ENCODE measurements at regions not wholly inside any gene's neighbourhood (a gene's known extent, or its start where the extent isn't known, plus 50 kb on each side); places are given as distances from the start of the nearest gene placed in this dataset.
"Not testable (repeated sequence)": the region's sequence is repeated elsewhere in the genome, so short reads cannot be mapped to it uniquely, and the experiment has no call there.

DNA sequence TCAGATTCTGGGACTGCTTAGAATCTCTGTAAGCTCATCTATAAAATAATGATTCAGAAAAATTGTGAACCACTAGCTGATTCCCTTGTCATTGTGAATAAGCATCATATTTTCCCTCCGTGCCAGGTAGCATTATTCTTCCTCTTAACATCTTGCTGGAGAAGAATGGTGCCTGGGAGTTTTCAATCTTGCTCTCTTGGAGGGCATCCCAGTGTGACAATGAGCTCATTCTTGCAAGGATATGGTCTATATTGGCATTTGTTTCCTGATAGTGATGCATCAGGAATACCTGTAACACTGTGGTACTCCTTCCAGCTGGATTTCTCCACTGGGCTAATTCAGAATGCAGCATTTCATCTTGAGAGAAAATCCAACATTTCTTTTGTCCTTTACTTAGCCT lies 126.4 kb upstream of the ITGB1 start:
- 84% methylated on average over 1 of the region's 1 CpG for WGBS
- Histone ChIP-seq H3K27ac (replicated peaks in 1 of 4) (no peak overlapping the region), H3K27me3 (no peaks in the 10 kb centered on the region), H3K4me1 (no peaks in the 10 kb centered on the region), H3K36me3 (no peaks in the 10 kb centered on the region), H3K4me3 (no peak overlapping the region), H3K9me3 (no peaks in the 10 kb centered on the region)
- TF ChIP-seq, protein P1, sequence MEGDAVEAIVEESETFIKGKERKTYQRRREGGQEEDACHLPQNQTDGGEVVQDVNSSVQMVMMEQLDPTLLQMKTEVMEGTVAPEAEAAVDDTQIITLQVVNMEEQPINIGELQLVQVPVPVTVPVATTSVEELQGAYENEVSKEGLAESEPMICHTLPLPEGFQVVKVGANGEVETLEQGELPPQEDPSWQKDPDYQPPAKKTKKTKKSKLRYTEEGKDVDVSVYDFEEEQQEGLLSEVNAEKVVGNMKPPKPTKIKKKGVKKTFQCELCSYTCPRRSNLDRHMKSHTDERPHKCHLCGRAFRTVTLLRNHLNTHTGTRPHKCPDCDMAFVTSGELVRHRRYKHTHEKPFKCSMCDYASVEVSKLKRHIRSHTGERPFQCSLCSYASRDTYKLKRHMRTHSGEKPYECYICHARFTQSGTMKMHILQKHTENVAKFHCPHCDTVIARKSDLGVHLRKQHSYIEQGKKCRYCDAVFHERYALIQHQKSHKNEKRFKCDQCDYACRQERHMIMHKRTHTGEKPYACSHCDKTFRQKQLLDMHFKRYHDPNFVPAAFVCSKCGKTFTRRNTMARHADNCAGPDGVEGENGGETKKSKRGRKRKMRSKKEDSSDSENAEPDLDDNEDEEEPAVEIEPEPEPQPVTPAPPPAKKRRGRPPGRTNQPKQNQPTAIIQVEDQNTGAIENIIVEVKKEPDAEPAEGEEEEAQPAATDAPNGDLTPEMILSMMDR (IDR thresholded peaks at IDR 0.05), result no peak
- TF ChIP-seq POLR2AphosphoS5 (IDR thresholded peaks at IDR 0.05) (no peak), POLR2A (IDR thresholded peaks at IDR 0.05; ENCODE audit: low read depth) (no peak), EP300 (IDR thresholded peaks at IDR 0.05) (no peak)
- intact Hi-C loops (cut with DNase I), result no loop called here
- no peak for DNase-seq (ENCODE audit: extremely low spot score)

DNA sequence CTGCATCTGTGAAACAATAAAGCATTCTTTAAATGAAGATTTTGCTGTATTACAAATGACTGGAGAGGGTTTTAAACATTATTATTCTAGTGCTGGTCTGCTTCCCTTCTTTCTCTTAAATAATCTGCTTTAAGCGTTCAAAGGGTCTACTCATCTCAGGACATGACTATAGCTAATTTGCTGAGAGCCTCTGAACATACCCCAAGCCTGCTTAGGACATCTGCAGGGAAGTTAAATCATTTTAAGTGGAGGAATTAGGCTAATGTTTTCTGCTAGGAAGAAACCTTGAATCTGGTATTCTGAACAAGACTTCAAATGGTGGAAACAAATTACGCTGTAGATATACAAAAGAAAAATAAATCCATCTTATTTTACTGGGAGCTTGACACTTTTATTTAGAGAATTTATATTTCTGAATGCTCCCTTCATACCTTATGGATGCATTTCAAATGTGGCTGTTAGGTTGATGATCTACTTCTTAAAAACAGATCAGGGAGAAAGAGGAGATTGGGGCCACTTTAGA lies 124.4 kb upstream of the ITGB1 start:
- WGBS, result 90% methylated on average over 2 of the region's 2 CpGs
- intact Hi-C loops (cut with DNase I), result no loop called here
- Histone ChIP-seq H3K4me1 (no peaks in the 10 kb centered on the region), H3K36me3 (no peaks in the 10 kb centered on the region), H3K4me3 (no peak overlapping the region), H3K9me3 (no peaks in the 10 kb centered on the region), H3K27me3 (no peaks in the 10 kb centered on the region), H3K27ac (replicated peaks in 1 of 4) (no peak overlapping the region)
- no peak for DNase-seq (ENCODE audit: extremely low spot score)
- no peak for TF ChIP-seq POLR2A (IDR thresholded peaks at IDR 0.05; ENCODE audit: low read depth)
- no peak for TF ChIP-seq POLR2AphosphoS5 (IDR thresholded peaks at IDR 0.05)
- TF ChIP-seq, protein P1 (IDR thresholded peaks at IDR 0.05), result no peak
- TF ChIP-seq EP300 (IDR thresholded peaks at IDR 0.05), result no peak

DNA sequence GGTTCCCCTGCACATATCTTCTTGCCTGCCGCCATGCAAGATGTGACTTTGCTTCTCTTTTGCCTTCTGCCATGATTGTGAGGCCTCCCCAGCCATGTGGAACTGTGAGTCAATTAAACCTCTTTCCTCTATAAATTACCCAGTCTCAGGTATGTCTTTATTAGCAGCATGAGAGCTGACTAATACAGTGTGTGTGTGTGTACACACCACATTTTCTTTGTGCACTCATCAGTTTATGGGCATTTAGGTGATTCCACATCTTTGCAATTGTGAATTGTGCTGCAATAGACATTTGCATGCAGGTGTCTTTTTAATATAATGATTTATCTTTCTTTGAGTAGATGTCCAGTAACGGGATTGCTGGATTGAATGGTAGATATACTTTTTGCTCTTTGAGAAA lies 122.4 kb upstream of the ITGB1 start:
- H3K9me3 ChIP-seq; DNase-seq (ENCODE audit: extremely low spot score); H3K27ac ChIP-seq (replicated peaks in 1 of 4); H3K4me3 ChIP-seq; intact Hi-C loops (cut with DNase I); H3K27me3 ChIP-seq; H3K4me1 ChIP-seq; H3K36me3 ChIP-seq: not testable (repeated sequence)
- 100% methylated on average over 2 of the region's 2 CpGs for WGBS

DNA sequence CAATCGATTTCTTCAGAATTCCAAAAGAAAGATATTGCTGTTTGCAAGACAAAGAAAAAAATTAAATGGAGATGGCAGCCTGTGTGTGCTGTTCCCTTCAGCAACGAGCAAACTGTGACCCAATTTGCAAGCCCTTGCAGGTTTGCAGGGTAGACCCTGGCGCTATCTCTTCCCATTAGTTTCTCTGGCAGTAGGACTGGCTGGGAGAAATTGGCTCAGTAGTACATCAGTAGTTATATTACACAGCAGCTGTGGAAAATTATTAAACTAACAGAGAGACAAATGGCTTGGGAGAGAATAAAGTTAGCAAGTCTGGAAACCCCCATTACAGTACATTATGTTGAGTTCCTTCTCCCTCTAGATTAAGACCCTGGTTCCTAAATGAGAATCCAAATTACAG lies 116.4 kb upstream of the ITGB1 start:
- DNase-seq (ENCODE audit: extremely low spot score), result no peak
- H3K27ac ChIP-seq (replicated peaks in 1 of 4), result no peak overlapping the region
- no peaks in the 10 kb centered on the region for H3K4me1 ChIP-seq
- intact Hi-C loops (cut with DNase I), result no loop called here
- H3K4me3 ChIP-seq, result no peak overlapping the region
- WGBS, result 85% methylated on average over 3 of the region's 3 CpGs
- no peaks in the 10 kb centered on the region for H3K27me3 ChIP-seq
- H3K36me3 ChIP-seq, result no peaks in the 10 kb centered on the region
- TF ChIP-seq, protein P1 (IDR thresholded peaks at IDR 0.05), result no peak
- no peak for TF ChIP-seq POLR2AphosphoS5 (IDR thresholded peaks at IDR 0.05)
- TF ChIP-seq POLR2A (IDR thresholded peaks at IDR 0.05; ENCODE audit: low read depth), result no peak
- no peak for TF ChIP-seq EP300 (IDR thresholded peaks at IDR 0.05)
- H3K9me3 ChIP-seq, result peaks cover 0 to 5% (median 0%) of the 10 kb centered on the region in 4 donors

DNA sequence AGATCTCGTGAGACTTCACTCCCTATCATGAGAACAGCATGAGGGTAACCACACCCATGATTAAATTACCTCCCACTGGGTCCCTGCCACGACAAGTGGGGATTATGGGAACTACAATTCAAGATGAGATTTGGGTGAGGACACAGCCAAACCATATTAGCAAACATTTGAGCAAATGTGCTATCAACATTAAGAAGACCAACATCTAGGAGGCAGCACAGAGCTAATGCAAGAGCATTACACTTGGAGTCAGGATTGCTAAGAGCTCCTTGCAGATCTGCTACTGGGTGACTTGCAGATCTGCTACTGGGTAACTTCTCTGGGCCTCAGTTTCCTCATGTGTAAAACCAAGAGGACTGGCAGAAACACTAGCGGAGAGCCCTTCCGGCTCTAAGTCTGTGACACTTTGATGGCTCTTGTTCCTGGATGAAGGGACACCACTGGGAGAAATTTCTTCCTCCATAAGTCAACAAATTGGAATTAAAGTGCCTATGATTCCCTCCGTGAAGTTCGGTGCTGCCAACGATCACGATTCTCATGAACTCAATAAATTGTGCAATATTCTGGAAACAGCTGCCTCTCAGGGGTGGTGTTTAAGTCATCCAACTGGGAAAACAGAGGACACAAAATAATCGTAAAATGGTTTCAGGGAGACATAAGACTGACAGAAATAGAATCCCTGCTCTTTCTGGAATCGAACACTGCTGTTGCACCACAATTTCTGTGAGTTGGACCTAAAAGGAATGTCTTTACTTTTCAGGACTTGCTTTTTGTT lies 115.8 kb upstream of the ITGB1 start:
- Histone ChIP-seq H3K9me3 (peaks cover 0 to 5% (median 0%) of the 10 kb centered on the region in 4 donors), H3K27me3 (no peaks in the 10 kb centered on the region), H3K36me3 (no peaks in the 10 kb centered on the region), H3K4me3 (no peak overlapping the region), H3K27ac (replicated peaks in 1 of 4) (no peak overlapping the region), H3K4me1 (no peaks in the 10 kb centered on the region)
- TF ChIP-seq POLR2A (IDR thresholded peaks at IDR 0.05; ENCODE audit: low read depth), result no peak
- TF ChIP-seq, protein P1 (IDR thresholded peaks at IDR 0.05), result no peak
- no peak for TF ChIP-seq POLR2AphosphoS5 (IDR thresholded peaks at IDR 0.05)
- WGBS, result 73% methylated on average over 9 of the region's 10 CpGs
- intact Hi-C loops (cut with DNase I), result no loop called here
- DNase-seq (ENCODE audit: extremely low spot score), result no peak

Measured in esophagus muscularis mucosa (tissue), 4 donors.